Neural cell (in vitro differentiated cells): ENCODE measurements at regions not wholly inside any gene's neighbourhood (a gene's known extent, or its start where the extent isn't known, plus 50 kb on each side); places are given as distances from the start of the nearest gene placed in this dataset.

Source experiments
- EP300 ChIP-seq: fragments of 450-650 bp; conservative IDR thresholded peaks from 2 replicates; pipeline ENCODE4 v1.6.1; 2014; ENCODE audit warnings: antibody characterized with exemption, mild to moderate bottlenecking, moderate library complexity; ENCODE audit not compliant: poor library complexity, severe bottlenecking
- MXI1 ChIP-seq: fragments of 450-650 bp; conservative IDR thresholded peaks from 2 replicates; pipeline ENCODE4 v1.6.1; 2014; ENCODE audit warnings: antibody characterized with exemption, mild to moderate bottlenecking; ENCODE audit not compliant: poor library complexity, severe bottlenecking
- POLR2AphosphoS5 ChIP-seq: IDR thresholded peaks from 2 replicates; pipeline ENCODE4 v1.6.1; 2012
- RAD21 ChIP-seq: fragments of 450-650 bp; conservative IDR thresholded peaks from 2 replicates; pipeline ENCODE4 v1.6.1; 2014; ENCODE audit warnings: antibody characterized with exemption, mild to moderate bottlenecking, moderate library complexity
- TAF1 ChIP-seq: IDR thresholded peaks from 2 replicates; pipeline ENCODE4 v1.6.1; 2012; ENCODE audit warnings: low read depth
- TF ChIP-seq, protein P1 (sequence below): fragments of 450-650 bp; IDR thresholded peaks from 2 replicates; pipeline ENCODE4 v1.5.1; 2014; ENCODE audit warnings: antibody characterized with exemption, mild to moderate bottlenecking, moderate library complexity; ENCODE audit not compliant: poor library complexity, severe bottlenecking

DNA sequence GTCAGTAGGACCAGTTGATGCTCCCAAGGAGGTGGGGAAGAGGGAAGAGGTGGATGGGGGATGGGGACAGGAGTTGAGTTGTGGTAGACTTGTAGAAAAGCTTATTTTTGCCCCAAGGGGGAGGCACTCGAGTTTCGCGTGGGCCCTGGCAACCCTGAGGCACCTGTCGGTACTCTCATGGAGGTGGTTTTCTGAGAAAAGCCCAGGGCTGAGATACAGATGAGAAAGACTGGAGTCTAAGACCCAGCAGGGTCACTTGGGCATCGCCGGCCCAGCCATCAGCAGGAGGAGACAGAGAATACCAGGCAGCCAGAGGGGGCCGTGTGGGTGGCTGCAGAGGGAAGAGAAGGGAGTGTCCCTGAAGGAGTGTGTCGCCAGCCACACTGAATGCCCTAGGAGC is 57.7 kb upstream of the HPCAL1 start:
- TF ChIP-seq, protein P1, sequence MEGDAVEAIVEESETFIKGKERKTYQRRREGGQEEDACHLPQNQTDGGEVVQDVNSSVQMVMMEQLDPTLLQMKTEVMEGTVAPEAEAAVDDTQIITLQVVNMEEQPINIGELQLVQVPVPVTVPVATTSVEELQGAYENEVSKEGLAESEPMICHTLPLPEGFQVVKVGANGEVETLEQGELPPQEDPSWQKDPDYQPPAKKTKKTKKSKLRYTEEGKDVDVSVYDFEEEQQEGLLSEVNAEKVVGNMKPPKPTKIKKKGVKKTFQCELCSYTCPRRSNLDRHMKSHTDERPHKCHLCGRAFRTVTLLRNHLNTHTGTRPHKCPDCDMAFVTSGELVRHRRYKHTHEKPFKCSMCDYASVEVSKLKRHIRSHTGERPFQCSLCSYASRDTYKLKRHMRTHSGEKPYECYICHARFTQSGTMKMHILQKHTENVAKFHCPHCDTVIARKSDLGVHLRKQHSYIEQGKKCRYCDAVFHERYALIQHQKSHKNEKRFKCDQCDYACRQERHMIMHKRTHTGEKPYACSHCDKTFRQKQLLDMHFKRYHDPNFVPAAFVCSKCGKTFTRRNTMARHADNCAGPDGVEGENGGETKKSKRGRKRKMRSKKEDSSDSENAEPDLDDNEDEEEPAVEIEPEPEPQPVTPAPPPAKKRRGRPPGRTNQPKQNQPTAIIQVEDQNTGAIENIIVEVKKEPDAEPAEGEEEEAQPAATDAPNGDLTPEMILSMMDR, result no peak
- TF ChIP-seq POLR2AphosphoS5 (no peak), MXI1 (no peak), EP300 (no peak), RAD21 (no peak), TAF1 (no peak)
